ENCODE measurements at regions not wholly inside any gene's neighbourhood (a gene's known extent, or its start where the extent isn't known, plus 50 kb on each side); places are given as distances from the start of the nearest gene placed in this dataset.

DNA sequence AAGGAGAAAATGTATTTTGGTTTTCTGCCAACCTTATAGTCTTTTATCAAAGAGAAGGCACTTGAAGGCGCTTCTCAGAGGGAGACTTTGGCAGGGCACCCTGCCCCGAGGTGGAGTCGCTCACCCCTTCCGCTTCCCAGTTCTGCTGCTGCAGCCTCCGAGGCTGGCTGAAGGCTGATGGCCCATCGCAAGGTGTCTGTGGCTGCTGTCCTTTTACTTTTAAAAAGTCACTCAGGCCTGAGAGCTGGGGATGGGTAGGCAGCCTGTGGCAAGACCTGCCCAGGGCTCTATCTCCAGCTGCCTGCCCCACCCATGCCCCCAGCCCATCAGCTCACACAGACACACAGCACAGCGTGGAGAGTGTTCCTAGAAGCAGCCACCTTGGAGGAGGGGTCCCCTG is 206.6 kb upstream of the CST7 start:
- TF ChIP-seq POLR2A (IDR thresholded peaks at IDR 0.05; ENCODE audit: low read depth, low read length) = no peak
- no peak for TF ChIP-seq SPI1 (IDR thresholded peaks at IDR 0.05; ENCODE audit: low read depth, low read length)
- no peak for TF ChIP-seq POLR2AphosphoS5 (IDR thresholded peaks at IDR 0.05; ENCODE audit: low read depth, low read length)

Measured in GM12891 (cell line).